CMK (cell line): ENCODE measurements at regions not wholly inside any gene's neighbourhood (a gene's known extent, or its start where the extent isn't known, plus 50 kb on each side); places are given as distances from the start of the nearest gene placed in this dataset.

Experiments used
- DNase-seq: peaks from one replicate; pipeline ENCODE4 v3.0.0-alpha.2; 2010; ENCODE audit warnings: low read depth

DNA sequence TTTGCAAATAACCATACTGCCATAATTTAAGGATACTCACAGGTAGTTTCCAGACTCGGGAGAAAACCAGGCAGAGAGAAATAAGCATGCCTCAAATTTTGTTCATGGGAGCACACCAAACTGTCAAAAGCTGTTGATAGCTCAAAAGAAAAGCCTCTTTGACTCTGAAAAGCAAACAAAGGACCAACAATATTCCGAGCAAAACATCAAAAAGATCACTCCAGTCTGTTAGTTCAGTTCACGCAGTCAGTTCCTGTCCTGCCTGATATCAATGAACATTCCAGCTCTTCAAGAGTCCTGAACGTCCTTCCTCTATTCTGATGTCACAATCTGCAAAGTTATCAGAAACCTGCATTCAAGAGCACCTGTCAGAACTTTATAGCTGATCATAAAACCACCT is 78.7 kb downstream of the RRM2 start:
- DNase-seq, result no peak

- DNase-seq, result no peak
Measured at GRCh38 chr2:10202131-10202665, 79.7 kb downstream of the RRM2 start.

DNA sequence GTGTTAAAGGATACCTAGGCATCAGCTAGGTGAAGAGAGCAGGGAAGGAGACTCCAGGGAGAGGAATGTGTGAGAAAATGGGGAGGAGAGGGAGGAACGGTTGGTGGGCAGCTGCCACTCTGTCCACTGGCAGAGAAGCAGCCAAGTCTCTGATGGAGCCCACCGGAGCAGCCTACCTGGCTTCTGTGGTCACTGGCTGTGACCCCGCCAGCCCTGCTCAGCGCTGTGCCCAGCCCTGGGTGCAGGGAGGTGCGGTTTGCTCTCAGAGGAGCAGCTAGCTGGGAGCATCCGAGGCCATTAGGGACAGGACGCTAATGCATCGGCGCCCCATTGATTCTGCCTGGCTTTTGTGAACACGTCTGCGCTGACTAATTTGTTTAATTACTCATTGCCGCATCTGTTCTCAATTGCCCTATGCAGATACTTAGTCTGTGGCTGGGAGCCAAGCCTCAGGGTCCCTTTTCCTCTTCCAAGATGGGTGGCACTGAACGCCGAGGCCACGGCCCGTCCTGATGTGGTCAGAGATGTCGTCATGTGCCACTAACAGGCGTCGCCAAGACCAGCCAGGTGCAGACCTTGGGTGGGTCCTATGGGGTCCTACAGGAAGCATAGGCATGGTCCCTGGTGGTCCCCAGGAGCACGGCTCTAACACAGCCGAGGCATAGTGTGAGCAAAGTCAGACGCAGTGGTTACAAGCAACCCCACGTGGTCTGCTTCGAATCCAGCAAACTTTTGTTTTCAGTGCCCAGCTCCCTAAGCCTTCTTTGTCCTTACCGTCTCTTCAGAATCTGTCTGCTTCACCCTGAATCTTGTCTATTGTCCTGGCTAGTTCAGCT is 82.0 kb downstream of the RRM2 start:
- no peak for DNase-seq

DNA sequence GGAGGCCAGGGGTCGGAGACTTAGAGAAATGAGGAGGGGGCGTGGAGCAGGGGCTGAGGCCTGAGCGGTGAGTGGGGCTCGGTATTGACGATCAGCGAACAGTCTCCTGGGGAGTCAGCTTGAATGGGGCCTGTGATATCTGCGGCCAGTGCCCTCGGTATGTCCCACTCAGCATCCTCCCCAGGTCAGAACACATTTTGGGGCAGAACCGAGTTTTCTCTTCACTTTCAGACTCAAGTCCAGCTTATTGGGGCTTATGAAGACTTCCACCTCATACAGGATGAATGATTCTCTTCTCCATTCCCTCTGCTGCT is 82.6 kb downstream of the RRM2 start:
- no peak for DNase-seq

DNA sequence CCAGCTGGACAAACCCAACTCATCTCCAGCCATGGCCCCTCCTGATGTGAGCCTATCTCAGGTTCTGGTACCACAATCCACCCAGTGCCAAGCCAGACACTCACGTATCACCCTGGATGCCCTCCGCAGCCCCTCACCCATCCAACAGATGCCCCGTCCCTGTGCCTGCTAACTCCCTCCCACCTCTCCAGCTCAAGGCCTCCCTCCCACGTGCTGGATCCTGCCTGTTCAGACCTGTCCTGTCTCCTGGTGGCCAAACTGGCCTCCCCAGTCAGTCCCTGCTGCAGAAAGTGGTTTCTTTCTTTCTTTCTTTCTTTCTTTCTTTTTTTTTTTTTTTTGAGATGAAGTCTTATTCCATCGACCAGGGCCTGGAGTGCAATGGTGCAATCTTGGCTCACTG is 86.2 kb downstream of the RRM2 start:
- no peak for DNase-seq

DNA sequence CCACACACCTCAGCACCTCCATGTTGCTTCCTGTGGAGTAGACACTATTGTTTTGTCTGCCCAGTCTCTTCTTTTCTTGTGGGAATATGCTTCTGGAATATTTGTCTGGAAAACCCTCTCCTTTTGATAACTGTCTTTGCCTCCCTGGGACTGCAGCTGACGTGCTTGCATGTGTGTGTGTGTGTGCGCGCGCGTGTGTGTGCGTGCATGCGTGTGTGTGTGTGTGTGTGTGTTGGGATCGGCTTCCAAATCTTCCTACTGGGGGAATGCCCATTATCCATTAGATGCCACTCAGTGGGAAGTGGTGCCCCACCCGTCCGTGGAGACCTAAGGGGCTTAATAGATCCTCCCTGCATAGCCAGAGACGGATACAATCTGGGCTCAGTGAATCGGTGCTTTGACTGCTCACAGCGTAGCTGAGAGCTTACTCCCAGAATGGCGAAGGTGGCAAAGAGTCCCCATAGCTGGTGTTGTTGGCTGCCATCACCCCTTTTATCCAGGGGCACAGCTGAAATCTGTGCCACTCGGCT is 86.9 kb downstream of the RRM2 start:
- no peak for DNase-seq

GRCh38 chr2:10210336-10210735 is 87.8 kb downstream of the RRM2 start:
- DNase-seq, result no peak

GRCh38 chr2:10211844-10212422 is 89.4 kb downstream of the RRM2 start:
- no peak for DNase-seq

DNA sequence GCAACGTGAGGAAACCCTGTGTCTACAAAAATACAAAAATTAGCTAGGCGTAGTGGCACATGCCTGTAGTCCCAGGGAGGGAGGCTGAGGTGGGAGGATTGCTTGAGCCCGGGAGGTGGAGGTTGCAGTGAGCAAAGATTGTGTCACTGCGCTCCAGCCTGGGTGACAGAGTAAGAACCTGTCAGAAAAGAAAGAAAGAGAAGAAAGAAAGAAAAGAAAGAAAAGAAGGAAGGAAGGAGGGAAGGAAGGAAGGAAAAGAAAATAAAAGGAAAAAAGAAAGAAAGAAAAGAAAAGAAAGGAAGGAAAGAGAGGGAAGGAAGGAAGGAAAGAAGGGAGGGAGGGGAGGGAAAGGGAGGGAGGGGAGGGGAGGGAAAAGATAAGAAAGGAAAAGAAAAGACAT is 89.9 kb upstream of the HPCAL1 start:
- no peak for DNase-seq

DNA sequence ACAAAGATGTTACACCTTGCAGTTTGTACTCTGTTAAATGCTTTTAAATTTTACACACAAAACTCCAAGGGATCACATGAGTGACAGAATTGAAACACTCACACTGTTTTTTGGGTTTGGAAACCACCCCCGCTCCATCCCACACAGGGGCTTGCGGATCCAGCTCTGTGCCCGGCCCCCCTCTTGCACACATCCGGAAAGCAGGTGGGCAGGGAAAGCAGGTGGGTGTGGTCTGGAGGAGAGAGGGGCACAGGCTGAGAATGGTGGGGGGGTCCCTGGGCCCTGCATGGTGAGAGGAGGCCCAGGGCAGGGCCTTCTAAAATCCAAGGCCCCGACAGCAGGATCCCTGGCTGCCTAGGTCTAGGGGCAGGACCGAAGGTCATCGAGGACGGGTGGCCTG is 88.5 kb upstream of the HPCAL1 start:
- no peak for DNase-seq

DNA sequence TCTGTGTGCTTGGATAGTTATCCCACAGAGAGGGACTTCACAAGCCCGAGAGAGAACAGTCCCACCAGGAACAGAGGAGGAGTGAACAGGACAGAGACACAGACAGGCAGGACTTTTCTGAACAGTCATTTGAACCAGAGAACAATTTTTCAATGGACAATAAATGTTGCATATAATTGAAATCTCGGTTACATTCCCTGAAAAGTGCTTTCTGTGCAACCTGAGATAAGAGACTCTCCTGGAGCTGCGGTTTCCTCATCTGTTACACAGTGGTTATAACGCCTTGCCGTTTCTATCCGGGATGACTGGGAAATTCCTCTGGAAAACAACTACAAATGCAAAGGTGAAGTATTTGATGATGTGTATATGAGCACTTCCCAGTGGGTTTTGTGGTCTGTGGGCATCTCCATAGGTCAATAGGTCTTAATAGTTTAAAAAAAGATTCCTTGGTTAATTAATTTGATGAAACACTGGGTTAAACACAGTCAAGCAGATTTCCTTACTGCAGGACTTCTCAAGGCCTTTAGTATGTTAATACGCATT is 87.2 kb upstream of the HPCAL1 start:
- DNase-seq, result no peak

DNA sequence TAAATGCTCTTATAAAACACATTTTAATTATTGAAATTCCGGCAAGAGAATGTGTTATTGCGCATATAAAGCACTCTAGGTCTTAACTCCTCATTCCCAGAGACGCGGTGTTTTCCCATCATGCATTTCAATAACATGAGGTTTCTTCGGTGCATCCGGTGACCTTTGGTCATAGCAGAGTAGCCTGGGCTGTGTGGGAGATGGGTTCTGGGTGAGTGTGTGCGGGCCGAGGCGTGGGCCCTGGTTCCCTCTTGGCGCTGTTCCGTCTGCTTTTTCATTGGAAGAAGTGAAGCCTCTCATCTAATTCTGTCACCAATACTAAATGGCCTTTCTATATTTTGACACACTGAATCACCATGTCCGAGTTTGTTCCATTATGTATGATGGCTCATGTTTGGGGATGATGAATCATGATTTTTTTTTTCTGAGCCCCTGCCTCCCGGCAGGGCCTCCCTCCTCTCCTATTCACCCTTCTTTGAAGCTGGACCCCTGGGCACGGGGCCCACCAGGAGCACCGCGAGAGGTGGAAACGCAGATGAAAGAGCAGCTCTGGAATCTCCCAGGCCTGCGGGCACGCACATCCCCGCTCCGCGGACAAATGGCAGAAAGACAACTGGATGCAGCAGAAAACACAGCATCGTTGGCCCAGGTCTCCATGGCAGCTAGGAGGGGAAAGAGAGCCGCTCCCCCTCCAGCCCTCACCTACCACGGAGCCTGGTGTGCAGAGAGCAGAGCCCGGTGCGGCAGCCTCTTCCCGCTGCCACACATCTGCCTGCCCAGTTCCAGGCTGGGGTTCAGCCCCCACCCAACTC is 85.8 kb upstream of the HPCAL1 start:
- DNase-seq, result no peak

GRCh38 chr2:10217489-10218435 is 84.9 kb upstream of the HPCAL1 start:
- no peak for DNase-seq

GRCh38 chr2:10220045-10220901 is 82.4 kb upstream of the HPCAL1 start:
- DNase-seq, result no peak

DNA sequence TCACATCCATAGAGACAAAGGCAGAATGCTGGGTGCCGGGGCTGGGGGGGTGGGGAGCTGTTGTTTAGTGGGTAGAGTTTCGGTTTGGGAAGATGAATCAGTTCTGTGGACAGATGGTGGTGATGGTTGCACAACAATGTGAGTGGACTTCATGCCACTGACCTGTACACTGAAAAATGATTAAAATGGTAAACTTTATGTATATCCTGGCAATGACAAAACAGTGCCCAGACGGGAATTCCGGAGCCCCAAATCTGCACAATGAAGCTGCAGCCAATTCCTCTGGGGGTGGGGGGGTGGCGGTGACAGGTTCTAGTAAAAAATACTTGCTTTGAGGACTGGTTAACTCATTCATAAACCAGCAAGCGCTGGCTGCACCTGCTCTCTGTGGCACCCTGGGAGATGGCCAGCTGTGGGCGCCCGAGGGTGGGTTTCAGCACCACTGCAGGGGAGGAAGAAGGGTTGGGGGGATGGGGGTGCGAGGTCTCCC is 81.8 kb upstream of the HPCAL1 start:
- no peak for DNase-seq

DNA sequence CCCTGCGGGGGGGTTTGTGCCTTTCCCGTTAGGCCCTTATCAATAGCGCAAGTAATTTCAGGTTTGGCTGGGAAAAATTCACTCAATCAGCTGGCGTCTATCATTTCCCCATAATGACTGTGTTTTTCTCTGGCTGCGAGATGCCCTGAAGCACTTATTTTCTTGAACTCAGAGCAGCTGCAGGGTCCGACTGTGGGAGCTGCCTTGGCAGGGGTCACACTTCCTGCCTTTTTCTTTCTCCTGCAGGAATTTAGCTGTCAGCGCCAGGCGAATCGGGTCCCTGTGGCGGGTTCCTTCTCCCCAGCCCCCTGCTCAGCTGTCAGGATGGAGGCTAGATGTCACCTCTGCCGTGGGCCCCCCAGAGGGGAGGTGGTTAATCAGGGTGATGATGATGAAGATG is 81.3 kb upstream of the HPCAL1 start:
- DNase-seq, result no peak

GRCh38 chr2:10221976-10222870 is 80.5 kb upstream of the HPCAL1 start:
- DNase-seq, result no peak

DNA sequence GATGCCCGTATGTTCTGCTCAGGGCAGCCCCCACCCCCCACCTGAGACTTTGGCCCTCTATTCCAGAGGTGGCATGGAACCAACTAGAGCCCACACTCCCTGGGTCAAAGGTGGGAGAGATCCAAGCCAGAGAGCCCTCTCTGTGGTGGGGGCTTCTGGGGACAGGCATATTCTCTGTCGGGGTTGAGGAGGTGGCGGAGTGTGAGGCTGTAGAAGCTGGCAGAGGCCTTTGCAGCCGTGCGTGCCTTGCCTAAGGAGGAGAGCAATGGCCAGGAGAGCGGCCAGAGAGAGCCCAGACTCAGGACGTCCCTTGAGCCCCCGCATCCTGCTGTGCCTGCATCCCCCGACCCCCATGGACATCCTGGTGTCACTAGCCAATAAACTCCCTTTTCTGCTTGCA is 79.2 kb upstream of the HPCAL1 start:
- DNase-seq, result no peak
